Inflammatory macrophage treated with lipopolysaccharide for 1 hour (primary cell): ENCODE measurements at regions not wholly inside any gene's neighbourhood (a gene's known extent, or its start where the extent isn't known, plus 50 kb on each side); places are given as distances from the start of the nearest gene placed in this dataset.

Source experiments
- DNase-seq, 2 donors: peaks; one replicate each; pipeline ENCODE4 v3.0.0-alpha.2; 2020 to 2022

- DNase-seq = no peak
These were observed 123.7 kb downstream of the CBLL2 start for GRCh38 chrX:22396408-22396807.

- DNase-seq = no peak
These were observed 124.9 kb downstream of the CBLL2 start for GRCh38 chrX:22397566-22397965.

GRCh38 chrX:22399437-22400192 lies 126.9 kb downstream of the CBLL2 start:
- no peak for DNase-seq

- DNase-seq = no peak
These were observed 131.6 kb downstream of the CBLL2 start for GRCh38 chrX:22404297-22404696.

- no peak for DNase-seq
These were observed 133.6 kb downstream of the CBLL2 start for GRCh38 chrX:22406201-22406737.

GRCh38 chrX:22409418-22409817 lies 136.7 kb downstream of the CBLL2 start:
- no peak for DNase-seq

- DNase-seq = no peak
These were observed 151.6 kb downstream of the CBLL2 start for GRCh38 chrX:22424122-22424915.

GRCh38 chrX:22424919-22425318 lies 152.2 kb downstream of the CBLL2 start:
- no peak for DNase-seq

GRCh38 chrX:22429704-22430103 lies 157.0 kb downstream of the CBLL2 start:
- no peak for DNase-seq

GRCh38 chrX:22430701-22431100 lies 158.0 kb downstream of the CBLL2 start:
- no peak for DNase-seq

- DNase-seq = no peak
These were observed 160.8 kb downstream of the CBLL2 start for GRCh38 chrX:22433292-22434070.

GRCh38 chrX:22445880-22446279 lies 173.2 kb downstream of the CBLL2 start:
- no peak for DNase-seq

- DNase-seq = no peak
These were observed 190.2 kb downstream of the CBLL2 start for GRCh38 chrX:22462959-22463358.

- no peak for DNase-seq
These were observed 194.9 kb downstream of the CBLL2 start for GRCh38 chrX:22467571-22467970.

- DNase-seq = no peak
These were observed 208.7 kb downstream of the CBLL2 start for GRCh38 chrX:22481436-22481835.

- DNase-seq = no peak
These were observed 213.6 kb downstream of the CBLL2 start for GRCh38 chrX:22486296-22486695.

- DNase-seq = no peak
These were observed 244.2 kb downstream of the CBLL2 start for GRCh38 chrX:22516893-22517292.

GRCh38 chrX:22520128-22520828 lies 247.6 kb downstream of the CBLL2 start:
- DNase-seq = no peak

GRCh38 chrX:22526339-22526738 lies 253.6 kb downstream of the CBLL2 start:
- DNase-seq = no peak

- DNase-seq = no peak
These were observed 254.6 kb downstream of the CBLL2 start for GRCh38 chrX:22527302-22527701.

- DNase-seq = no peak
These were observed 261.2 kb downstream of the CBLL2 start for GRCh38 chrX:22533898-22534297.

GRCh38 chrX:22534643-22535042 lies 261.9 kb downstream of the CBLL2 start:
- no peak for DNase-seq
